ENCODE measurements at regions not wholly inside any gene's neighbourhood (a gene's known extent, or its start where the extent isn't known, plus 50 kb on each side); places are given as distances from the start of the nearest gene placed in this dataset.

DNA sequence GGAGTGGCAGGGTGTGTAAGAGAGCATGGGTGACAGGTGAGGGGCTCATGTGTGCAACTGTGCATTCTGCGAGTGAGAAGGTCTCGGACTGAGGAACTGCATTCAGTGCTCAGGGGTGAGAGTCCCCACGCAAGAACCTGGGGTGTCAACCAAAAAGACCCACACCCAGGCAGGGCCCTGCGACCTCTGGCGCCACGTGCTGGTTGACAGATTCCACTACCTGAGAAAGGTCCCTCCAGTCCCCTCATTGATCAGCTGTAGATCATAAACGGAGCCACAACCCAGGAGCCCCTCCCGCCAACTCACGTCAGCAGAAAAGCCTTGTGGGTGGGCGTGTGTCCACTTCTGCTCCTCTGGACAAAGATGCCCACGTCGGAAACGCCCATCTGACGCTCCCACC is 98.7 kb downstream of the ASCL4 start:
- TF ChIP-seq, protein P1, sequence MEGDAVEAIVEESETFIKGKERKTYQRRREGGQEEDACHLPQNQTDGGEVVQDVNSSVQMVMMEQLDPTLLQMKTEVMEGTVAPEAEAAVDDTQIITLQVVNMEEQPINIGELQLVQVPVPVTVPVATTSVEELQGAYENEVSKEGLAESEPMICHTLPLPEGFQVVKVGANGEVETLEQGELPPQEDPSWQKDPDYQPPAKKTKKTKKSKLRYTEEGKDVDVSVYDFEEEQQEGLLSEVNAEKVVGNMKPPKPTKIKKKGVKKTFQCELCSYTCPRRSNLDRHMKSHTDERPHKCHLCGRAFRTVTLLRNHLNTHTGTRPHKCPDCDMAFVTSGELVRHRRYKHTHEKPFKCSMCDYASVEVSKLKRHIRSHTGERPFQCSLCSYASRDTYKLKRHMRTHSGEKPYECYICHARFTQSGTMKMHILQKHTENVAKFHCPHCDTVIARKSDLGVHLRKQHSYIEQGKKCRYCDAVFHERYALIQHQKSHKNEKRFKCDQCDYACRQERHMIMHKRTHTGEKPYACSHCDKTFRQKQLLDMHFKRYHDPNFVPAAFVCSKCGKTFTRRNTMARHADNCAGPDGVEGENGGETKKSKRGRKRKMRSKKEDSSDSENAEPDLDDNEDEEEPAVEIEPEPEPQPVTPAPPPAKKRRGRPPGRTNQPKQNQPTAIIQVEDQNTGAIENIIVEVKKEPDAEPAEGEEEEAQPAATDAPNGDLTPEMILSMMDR (optimal IDR thresholded peaks at IDR 0.05 in 1 of 3, IDR thresholded peaks at IDR 0.05 in 1 of 3, conservative IDR thresholded peaks at IDR 0.05 in 1 of 3; ENCODE audit: extremely low read depth in 1 of 3, insufficient read depth in 2 of 3, low read length in 3 of 3) = no peak
- no peak for TF ChIP-seq EZH2 (IDR thresholded peaks at IDR 0.05; ENCODE audit: low read length)
